DND-41 (cell line): ENCODE measurements at regions not wholly inside any gene's neighbourhood (a gene's known extent, or its start where the extent isn't known, plus 50 kb on each side); places are given as distances from the start of the nearest gene placed in this dataset.

Experiments
- ATAC-seq: fragments of 200-7000 bp; cut with Tn5 transposase; 3 replicates; pipeline ENCODE4 v1.9.1; 2021; ENCODE audit warnings: low read depth; ENCODE audit not compliant: insufficient read depth
- DNase-seq: peaks from one replicate; pipeline ENCODE4 v3.0.0-alpha.2; 2020
- H2AFZ ChIP-seq: 2 replicates; pipeline ENCODE4 v1.6.0; 2012; ENCODE audit warnings: low read depth, low read length
- H3K27ac ChIP-seq: 2 replicates; pipeline ENCODE4 v1.5.1; 2012; ENCODE audit warnings: low read length, inconsistent platforms
- H3K27me3 ChIP-seq: fragments of 200-600 bp; sonication (generic); 2 replicates; pipeline ENCODE4 v1.6.0; 2012; ENCODE audit warnings: low read length, mild to moderate bottlenecking, inconsistent platforms; ENCODE audit not compliant: insufficient read depth, poor library complexity
- H3K36me3 ChIP-seq: 2 replicates; pipeline ENCODE4 v1.5.1; 2012; ENCODE audit warnings: low read length, inconsistent platforms; ENCODE audit not compliant: insufficient read depth
- H3K4me1 ChIP-seq: 2 replicates; pipeline ENCODE4 v1.5.1; 2012; ENCODE audit warnings: mild to moderate bottlenecking, low read length; ENCODE audit not compliant: insufficient read depth
- H3K4me2 ChIP-seq: 2 replicates; pipeline ENCODE4 v1.6.0; 2012; ENCODE audit warnings: mild to moderate bottlenecking, moderate library complexity, low read length, inconsistent platforms; ENCODE audit not compliant: insufficient read depth
- H3K4me3 ChIP-seq, 2 experiments: fragments of 200-600 bp in 1 of 2; shearing (Covaris generic) in 1 of 2; 2 replicates each; pipeline ENCODE4 v1.5.1; 2012 to 2016; ENCODE audit warnings: inconsistent platforms in 2 of 2, low read length in 2 of 2, mild to moderate bottlenecking in 2 of 2, low read depth in 1 of 2, moderate library complexity in 1 of 2
- H3K79me2 ChIP-seq: 2 replicates; pipeline ENCODE4 v1.6.0; 2012; ENCODE audit warnings: low read length, inconsistent platforms; ENCODE audit not compliant: insufficient read depth
- H3K9ac ChIP-seq: 2 replicates; pipeline ENCODE4 v1.6.0; 2012; ENCODE audit warnings: low read depth, mild to moderate bottlenecking, inconsistent platforms, low read length, moderate library complexity
- H3K9me3 ChIP-seq: 2 replicates; pipeline ENCODE4 v1.5.1; 2012; ENCODE audit warnings: low read length, moderate library complexity, mild to moderate bottlenecking, inconsistent platforms; ENCODE audit not compliant: insufficient read depth, severe bottlenecking
- H4K20me1 ChIP-seq: 2 replicates; pipeline ENCODE4 v1.6.0; 2012; ENCODE audit warnings: low read length; ENCODE audit not compliant: insufficient read depth
- CTCF ChIP-seq: IDR thresholded peaks from 2 replicates; pipeline ENCODE4 v1.5.1; 2012; ENCODE audit warnings: borderline replicate concordance, low read length, moderate library complexity, mild to moderate bottlenecking; ENCODE audit not compliant: poor library complexity, severe bottlenecking; ENCODE audit errors: extremely low read depth
- EZH2 ChIP-seq: IDR thresholded peaks from 3 replicates; pipeline ENCODE4 v1.6.1; 2012; ENCODE audit warnings: borderline replicate concordance, low read depth, mild to moderate bottlenecking, moderate library complexity, low read length, inconsistent platforms; ENCODE audit not compliant: severe bottlenecking

- DNase-seq = no peak
- TF ChIP-seq EZH2 = no peak
- no peak for TF ChIP-seq CTCF
- 0 out of 2 replicates have a peak overlapping the region, but pooled peaks have one; percentile 28 for H3K27ac ChIP-seq
- no peaks in the 10 kb centered on the region for H4K20me1 ChIP-seq
- peak overlapping the region in 1 of 2 experiments; percentile 17; a peak in 2 of 4 replicates for H3K4me3 ChIP-seq
- H3K36me3 ChIP-seq = peaks cover 31% of the 10 kb centered on the region
- H3K27me3 ChIP-seq = no peaks in the 10 kb centered on the region
- no peak overlapping the region for H3K4me2 ChIP-seq
- no peak overlapping the region for H2AFZ ChIP-seq
- no peaks in the 10 kb centered on the region for H3K79me2 ChIP-seq
- no peak for ATAC-seq
- peaks cover 58% of the 10 kb centered on the region for H3K9me3 ChIP-seq
- peaks cover 24% of the 10 kb centered on the region for H3K4me1 ChIP-seq
- no peak overlapping the region for H3K9ac ChIP-seq
Observed at GRCh38 chr4:95980877-95981360, 141.0 kb downstream of the PDHA2 start.

- no peak overlapping the region; a peak in 1 of 4 replicates for H3K4me3 ChIP-seq
- H4K20me1 ChIP-seq = no peaks in the 10 kb centered on the region
- DNase-seq (no peak), ATAC-seq (no peak)
- no peaks in the 10 kb centered on the region for H3K27me3 ChIP-seq
- peak overlapping the region; percentile 28; the same call in 1 of the 2 replicates for H3K27ac ChIP-seq
- peaks cover 30% of the 10 kb centered on the region for H3K4me1 ChIP-seq
- no peak for TF ChIP-seq EZH2
- no peak for TF ChIP-seq CTCF
- no peak overlapping the region for H2AFZ ChIP-seq
- H3K79me2 ChIP-seq = no peaks in the 10 kb centered on the region
- H3K9me3 ChIP-seq = peaks cover 58% of the 10 kb centered on the region
- peaks cover 31% of the 10 kb centered on the region for H3K36me3 ChIP-seq
- H3K9ac ChIP-seq = no peak overlapping the region
- no peak overlapping the region for H3K4me2 ChIP-seq
Observed at GRCh38 chr4:95981591-95981990, 141.7 kb downstream of the PDHA2 start.

GRCh38 chr4:95982516-95982915, 142.6 kb downstream of the PDHA2 start:
- TF ChIP-seq EZH2 (no peak), CTCF (no peak)
- DNase-seq (no peak), ATAC-seq (no peak)
- H2AFZ ChIP-seq = no peak overlapping the region
- H3K79me2 ChIP-seq = no peaks in the 10 kb centered on the region
- peaks cover 58% of the 10 kb centered on the region for H3K9me3 ChIP-seq
- H3K9ac ChIP-seq = no peak overlapping the region
- no peaks in the 10 kb centered on the region for H4K20me1 ChIP-seq
- no peak overlapping the region for H3K4me3 ChIP-seq
- no peak overlapping the region for H3K4me2 ChIP-seq
- H3K36me3 ChIP-seq = peaks cover 31% of the 10 kb centered on the region
- no peaks in the 10 kb centered on the region for H3K27me3 ChIP-seq
- no peak overlapping the region for H3K27ac ChIP-seq
- peaks cover 32% of the 10 kb centered on the region for H3K4me1 ChIP-seq
